Activated B cell treated with CpG ODN at 0.5 μM for 24 hours (primary cell): ENCODE measurements at regions not wholly inside any gene's neighbourhood (a gene's known extent, or its start where the extent isn't known, plus 50 kb on each side); places are given as distances from the start of the nearest gene placed in this dataset.
"Not testable (repeated sequence)": the region's sequence is repeated elsewhere in the genome, so short reads cannot be mapped to it uniquely, and the experiment has no call there.

Source experiments
- ATAC-seq: fragments of 200-7000 bp; cut with Tn5 transposase; one replicate; pipeline ENCODE4 v1.10.0; 2021; ENCODE audit warnings: low read depth, mild to moderate bottlenecking, moderate library complexity
- CTCF ChIA-PET: fragments of 350-600 bp; sonication (Branson Sonifier 250); formaldehyde crosslinking; loops from one replicate; lab custom pipeline; 2021; ENCODE audit warnings: antibody characterized with exemption; lab: Charles Lee
- POLR2A ChIA-PET: fragments of 350-600 bp; sonication (Branson Sonifier 250); formaldehyde crosslinking; loops from one replicate; lab custom pipeline; 2021; ENCODE audit warnings: antibody characterized with exemption; lab: Charles Lee
- DNase-seq: peaks from one replicate; pipeline ENCODE4 v3.0.0; 2022
- H3K27ac Mint-ChIP-seq: one replicate; pipeline ENCODE4 v1.8.0; 2020; ENCODE audit warnings: mixed read lengths
- H3K27me3 Mint-ChIP-seq: one replicate; pipeline ENCODE4 v1.8.0; 2021; ENCODE audit warnings: mixed read lengths
- H3K36me3 Mint-ChIP-seq: one replicate; pipeline ENCODE4 v1.8.0; 2021; ENCODE audit warnings: low read depth, mixed read lengths
- H3K4me1 Mint-ChIP-seq: one replicate; pipeline ENCODE4 v1.8.0; 2021; ENCODE audit warnings: mixed read lengths
- H3K4me3 Mint-ChIP-seq: one replicate; pipeline ENCODE4 v1.8.0; 2020; ENCODE audit warnings: mild to moderate bottlenecking, mixed read lengths
- H3K9me3 Mint-ChIP-seq: one replicate; pipeline ENCODE4 v1.8.0; 2020; ENCODE audit warnings: mixed read lengths
- intact Hi-C: fragments of 100-400 bp; cut with micrococcal nuclease; formaldehyde crosslinking; loops from one replicate; pipeline ENCODE4 v1.15.1; 2024
- TF ChIP-seq, protein P1 (sequence below): fragments of 200-600 bp; IDR thresholded peaks from one replicate; pipeline ENCODE4 v1.8.0; 2022; ENCODE audit warnings: antibody characterized with exemption, mild to moderate bottlenecking

DNA sequence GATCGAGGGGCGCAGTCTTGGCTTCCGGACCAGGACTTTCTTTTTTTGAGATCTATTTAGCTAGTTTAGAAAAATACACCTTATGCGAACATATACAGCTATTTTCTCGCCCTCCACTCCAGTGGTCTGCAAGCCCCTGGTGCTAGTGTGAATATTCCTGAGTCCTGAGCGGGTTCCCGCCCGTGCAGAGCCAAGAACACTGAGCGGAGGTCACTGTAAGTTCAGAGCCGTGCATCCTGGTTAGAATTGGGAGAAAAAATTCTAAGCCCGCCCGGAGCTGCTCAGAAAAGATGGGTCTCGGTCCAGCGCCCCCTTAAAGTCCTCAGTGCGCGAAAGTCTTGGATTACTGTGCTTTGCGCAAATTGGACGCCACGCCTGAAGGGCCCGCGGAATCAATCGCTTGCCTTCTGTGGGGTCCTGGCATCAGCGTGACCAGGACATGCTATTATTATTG, 117.7 kb downstream of the KCNRG start:
- CTCF ChIA-PET, result interaction anchor here (0.8 to 1.8 kb wide), 2 partner anchors 50 to 254 kb away, joined by 4 read pairs; no protein-coding TSS in a partner anchor
- ATAC-seq, result no peak
- peak overlapping the region; percentile 89 for H3K4me3 Mint-ChIP-seq
- intact Hi-C loops, result loop anchor here (5.0 kb wide), 1 partner anchor 89 kb away; no protein-coding TSS in a partner anchor
- DNase-seq, result no peak
- peaks cover 16% of the 10 kb centered on the region for H3K27me3 Mint-ChIP-seq
- TF ChIP-seq, protein P1, sequence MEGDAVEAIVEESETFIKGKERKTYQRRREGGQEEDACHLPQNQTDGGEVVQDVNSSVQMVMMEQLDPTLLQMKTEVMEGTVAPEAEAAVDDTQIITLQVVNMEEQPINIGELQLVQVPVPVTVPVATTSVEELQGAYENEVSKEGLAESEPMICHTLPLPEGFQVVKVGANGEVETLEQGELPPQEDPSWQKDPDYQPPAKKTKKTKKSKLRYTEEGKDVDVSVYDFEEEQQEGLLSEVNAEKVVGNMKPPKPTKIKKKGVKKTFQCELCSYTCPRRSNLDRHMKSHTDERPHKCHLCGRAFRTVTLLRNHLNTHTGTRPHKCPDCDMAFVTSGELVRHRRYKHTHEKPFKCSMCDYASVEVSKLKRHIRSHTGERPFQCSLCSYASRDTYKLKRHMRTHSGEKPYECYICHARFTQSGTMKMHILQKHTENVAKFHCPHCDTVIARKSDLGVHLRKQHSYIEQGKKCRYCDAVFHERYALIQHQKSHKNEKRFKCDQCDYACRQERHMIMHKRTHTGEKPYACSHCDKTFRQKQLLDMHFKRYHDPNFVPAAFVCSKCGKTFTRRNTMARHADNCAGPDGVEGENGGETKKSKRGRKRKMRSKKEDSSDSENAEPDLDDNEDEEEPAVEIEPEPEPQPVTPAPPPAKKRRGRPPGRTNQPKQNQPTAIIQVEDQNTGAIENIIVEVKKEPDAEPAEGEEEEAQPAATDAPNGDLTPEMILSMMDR, result no peak
- no peaks in the 10 kb centered on the region for H3K9me3 Mint-ChIP-seq
- peaks cover 5% of the 10 kb centered on the region for H3K36me3 Mint-ChIP-seq
- peaks cover 42% of the 10 kb centered on the region for H3K4me1 Mint-ChIP-seq
- POLR2A ChIA-PET, result interaction anchor here (1.4 to 16.0 kb wide), 9 partner anchors 9 to 779 kb away, joined by 3 to 1044 read pairs (median 46); partner anchors contain the start of genes RNASEH2B and TRIM13
- H3K27ac Mint-ChIP-seq, result no peak overlapping the region

DNA sequence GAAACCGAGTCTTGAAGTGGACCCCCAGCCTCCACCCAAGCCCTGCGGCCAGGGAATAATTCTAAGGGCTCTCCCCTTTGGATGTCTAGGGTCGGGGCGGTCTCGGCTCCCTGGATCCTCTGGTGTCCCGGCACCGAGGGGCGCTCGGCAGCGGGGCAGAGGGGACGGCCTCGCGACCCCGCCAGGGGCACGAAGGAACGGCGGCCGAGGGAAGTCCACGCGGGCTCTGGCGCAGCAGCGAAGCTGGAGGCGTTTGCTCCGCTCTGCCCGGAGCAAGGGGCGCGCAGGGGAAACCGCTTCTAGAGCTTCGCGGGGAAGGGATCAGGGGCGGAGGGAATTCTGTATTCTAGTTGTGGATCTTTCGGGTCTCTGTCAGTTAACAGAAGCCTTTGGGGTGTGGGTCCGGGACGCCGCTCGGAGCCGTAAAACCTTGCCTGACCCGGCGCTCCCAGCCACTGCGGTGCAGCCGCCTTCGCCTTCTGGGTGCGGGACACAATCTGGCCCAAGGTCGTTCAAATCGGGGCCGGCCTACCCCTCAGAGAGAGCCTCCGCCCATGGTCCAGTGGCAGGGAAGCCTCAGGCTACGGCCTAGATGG, 118.2 kb downstream of the KCNRG start:
- ChIA-PET POLR2A (interaction anchor here (2.7 to 16.0 kb wide), 6 partner anchors 9 to 778 kb away, joined by 14 to 1044 read pairs (median 125); partner anchors contain the start of gene RNASEH2B), CTCF (interaction anchor here (0.8 to 1.8 kb wide), 2 partner anchors 51 to 254 kb away, joined by 4 read pairs; no protein-coding TSS in a partner anchor)
- Mint-ChIP-seq H3K27ac (no peak overlapping the region), H3K27me3 (peaks cover 14% of the 10 kb centered on the region), H3K4me1 (peaks cover 37% of the 10 kb centered on the region), H3K9me3 (no peaks in the 10 kb centered on the region), H3K36me3 (peaks cover 5% of the 10 kb centered on the region), H3K4me3 (no peak overlapping the region)
- no peak for ATAC-seq
- TF ChIP-seq, protein P1, result no peak
- intact Hi-C loops, result loop anchor here (5.0 kb wide), 1 partner anchor 89 kb away; no protein-coding TSS in a partner anchor
- no peak for DNase-seq

DNA sequence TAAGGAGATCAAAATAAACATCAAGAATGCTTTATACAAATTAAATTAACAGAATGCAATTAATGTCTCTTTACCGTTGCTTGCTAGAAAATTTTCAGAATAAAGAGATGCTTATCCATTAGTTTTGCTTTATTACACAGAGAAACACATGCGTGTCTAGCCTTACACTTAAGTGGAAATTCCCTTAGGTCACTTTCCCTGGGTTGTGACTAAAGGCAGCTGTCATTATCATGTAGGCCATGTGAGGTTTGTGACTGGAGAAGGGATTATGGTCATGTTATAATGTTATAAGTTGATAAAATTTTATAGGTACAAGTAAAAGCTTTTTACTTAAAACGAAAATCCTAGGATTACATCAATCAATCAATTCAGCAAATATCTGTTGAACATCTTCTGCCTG, 121.0 kb downstream of the KCNRG start:
- intact Hi-C loops, result loop anchor here (1.0 kb wide), 1 partner anchor 8 kb away; no protein-coding TSS in a partner anchor
- no peak for DNase-seq
- no peak for ATAC-seq
- Mint-ChIP-seq H3K4me3 (no peak overlapping the region), H3K9me3 (no peaks in the 10 kb centered on the region), H3K4me1 (peaks cover 17% of the 10 kb centered on the region), H3K27me3 (peaks cover 15% of the 10 kb centered on the region), H3K27ac (no peak overlapping the region), H3K36me3 (no peaks in the 10 kb centered on the region)
- TF ChIP-seq, protein P1, result no peak
- ChIA-PET CTCF (no interaction called here), POLR2A (interaction anchor here (1.7 kb wide), 1 partner anchor 10 kb away, joined by 5 read pairs; no protein-coding TSS in a partner anchor)

DNA sequence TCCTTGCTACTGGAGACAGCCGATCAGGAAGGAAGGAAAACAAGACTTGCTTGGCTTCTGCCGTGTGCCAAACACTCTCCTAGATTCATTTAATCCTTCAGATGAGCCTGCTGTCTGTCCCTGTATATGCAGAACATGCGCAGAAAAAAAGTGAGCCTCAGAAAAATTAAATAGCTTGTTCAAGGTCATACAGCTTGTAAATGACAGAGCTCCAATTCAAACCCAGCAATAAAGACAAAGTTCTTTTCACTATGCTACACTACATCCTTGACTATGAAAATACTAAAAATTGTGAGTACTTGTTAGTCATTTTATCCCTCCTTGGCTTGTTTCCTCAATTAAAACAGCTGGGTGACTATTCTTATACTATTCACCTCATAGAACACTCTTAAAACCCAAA, 121.4 kb downstream of the KCNRG start:
- Mint-ChIP-seq H3K4me3 (no peak overlapping the region), H3K27me3 (peaks cover 15% of the 10 kb centered on the region), H3K9me3 (no peaks in the 10 kb centered on the region), H3K27ac (no peak overlapping the region), H3K4me1 (peaks cover 13% of the 10 kb centered on the region), H3K36me3 (no peaks in the 10 kb centered on the region)
- DNase-seq, result no peak
- ChIA-PET CTCF (no interaction called here), POLR2A (interaction anchor here (0.5 to 1.7 kb wide), 4 partner anchors 10 to 100 kb away, joined by 3 to 12 read pairs (median 4); no protein-coding TSS in a partner anchor)
- no peak for ATAC-seq
- TF ChIP-seq, protein P1, result no peak
- intact Hi-C loops, result loop anchor here (1.0 kb wide), 1 partner anchor 8 kb away; no protein-coding TSS in a partner anchor

DNA sequence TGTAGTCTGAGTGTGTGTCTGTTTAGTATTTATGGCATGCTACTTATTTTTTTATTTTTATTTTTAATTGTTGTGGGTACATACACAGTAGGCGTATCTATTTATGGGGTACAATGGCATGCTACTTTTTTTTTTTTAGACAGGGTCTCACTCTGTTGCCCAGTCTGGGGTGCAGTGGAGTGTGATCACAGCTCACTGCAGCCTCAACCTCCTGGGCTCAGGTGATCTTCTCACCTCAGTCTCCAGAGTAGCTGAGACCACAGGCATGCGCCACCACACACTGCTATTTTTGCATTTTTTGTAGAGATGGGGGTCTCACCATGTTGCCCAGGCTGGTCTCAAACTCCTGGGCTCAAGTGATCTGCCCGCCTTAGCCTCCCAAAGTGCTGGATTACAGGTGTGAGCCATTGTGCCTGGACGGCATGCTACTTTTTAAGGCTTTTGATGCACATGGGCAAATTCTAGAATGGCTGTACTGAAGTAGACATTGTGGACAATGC, 124.2 kb downstream of the KCNRG start:
- H3K9me3 Mint-ChIP-seq, H3K27ac Mint-ChIP-seq, intact Hi-C loops, DNase-seq, H3K27me3 Mint-ChIP-seq, POLR2A ChIA-PET, H3K4me3 Mint-ChIP-seq, ATAC-seq, H3K4me1 Mint-ChIP-seq, H3K36me3 Mint-ChIP-seq, CTCF ChIA-PET: not testable (repeated sequence)
